ENCODE measurements at regions not wholly inside any gene's neighbourhood (a gene's known extent, or its start where the extent isn't known, plus 50 kb on each side); places are given as distances from the start of the nearest gene placed in this dataset.

DNA sequence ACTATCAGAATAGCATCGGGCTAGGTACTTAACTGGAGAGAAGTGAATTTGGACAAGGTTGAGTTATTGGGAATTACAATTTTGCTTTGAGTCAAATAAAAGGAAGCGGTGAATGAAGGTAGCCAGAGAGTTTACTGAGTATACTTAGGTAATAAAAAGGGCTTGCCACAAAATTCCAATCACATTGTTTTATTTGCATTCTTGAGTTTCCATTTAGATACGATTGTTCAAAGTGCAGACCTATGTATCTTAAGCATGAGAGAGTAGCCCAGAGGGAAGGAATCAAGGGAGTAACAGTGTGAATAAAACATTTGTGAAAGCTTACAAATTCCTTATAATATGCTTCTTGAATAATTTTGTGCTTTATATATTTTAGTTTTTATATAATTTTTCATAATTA is 102.5 kb upstream of the NDST4 start:
- TF ChIP-seq, protein P1, sequence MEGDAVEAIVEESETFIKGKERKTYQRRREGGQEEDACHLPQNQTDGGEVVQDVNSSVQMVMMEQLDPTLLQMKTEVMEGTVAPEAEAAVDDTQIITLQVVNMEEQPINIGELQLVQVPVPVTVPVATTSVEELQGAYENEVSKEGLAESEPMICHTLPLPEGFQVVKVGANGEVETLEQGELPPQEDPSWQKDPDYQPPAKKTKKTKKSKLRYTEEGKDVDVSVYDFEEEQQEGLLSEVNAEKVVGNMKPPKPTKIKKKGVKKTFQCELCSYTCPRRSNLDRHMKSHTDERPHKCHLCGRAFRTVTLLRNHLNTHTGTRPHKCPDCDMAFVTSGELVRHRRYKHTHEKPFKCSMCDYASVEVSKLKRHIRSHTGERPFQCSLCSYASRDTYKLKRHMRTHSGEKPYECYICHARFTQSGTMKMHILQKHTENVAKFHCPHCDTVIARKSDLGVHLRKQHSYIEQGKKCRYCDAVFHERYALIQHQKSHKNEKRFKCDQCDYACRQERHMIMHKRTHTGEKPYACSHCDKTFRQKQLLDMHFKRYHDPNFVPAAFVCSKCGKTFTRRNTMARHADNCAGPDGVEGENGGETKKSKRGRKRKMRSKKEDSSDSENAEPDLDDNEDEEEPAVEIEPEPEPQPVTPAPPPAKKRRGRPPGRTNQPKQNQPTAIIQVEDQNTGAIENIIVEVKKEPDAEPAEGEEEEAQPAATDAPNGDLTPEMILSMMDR (conservative IDR thresholded peaks at IDR 0.05; ENCODE audit: low read length): no peak
- TF ChIP-seq EZH2phosphoT487 (IDR thresholded peaks at IDR 0.05; ENCODE audit: borderline replicate concordance): no peak
